Esophagus mucosa (tissue), 1 donor: ENCODE measurements at regions not wholly inside any gene's neighbourhood (a gene's known extent, or its start where the extent isn't known, plus 50 kb on each side); places are given as distances from the start of the nearest gene placed in this dataset.

ENCODE experiments used
- ATAC-seq: fragments of 200-7000 bp; cut with Tn5 transposase; one replicate; pipeline ENCODE4 v1.9.1; 2020
- donor health status: DM: yes; HTN: yes; CAD: no.

GRCh38 chr21:15151385-15152103, 86.7 kb upstream of the NRIP1 start:
- ATAC-seq, result no peak

GRCh38 chr21:15152591-15152990, 87.8 kb upstream of the NRIP1 start:
- ATAC-seq, result no peak

GRCh38 chr21:15159382-15160020, 94.7 kb upstream of the NRIP1 start:
- no peak for ATAC-seq

- no peak for ATAC-seq
These were observed 95.3 kb upstream of the NRIP1 start for GRCh38 chr21:15160136-15160535.

- no peak for ATAC-seq
These were observed 98.1 kb upstream of the NRIP1 start for GRCh38 chr21:15162921-15163320.

GRCh38 chr21:15164273-15164672, 99.5 kb upstream of the NRIP1 start:
- no peak for ATAC-seq

GRCh38 chr21:15164678-15165303, 100.0 kb upstream of the NRIP1 start:
- ATAC-seq, result peak; percentile 92

- ATAC-seq, result no peak
These were observed 105.8 kb upstream of the NRIP1 start for GRCh38 chr21:15170614-15171013.

- no peak for ATAC-seq
These were observed 106.7 kb upstream of the NRIP1 start for GRCh38 chr21:15171546-15171945.

GRCh38 chr21:15172963-15173362, 108.2 kb upstream of the NRIP1 start:
- ATAC-seq, result no peak

- no peak for ATAC-seq
These were observed 110.1 kb upstream of the NRIP1 start for GRCh38 chr21:15174923-15175322.

GRCh38 chr21:15182731-15183130, 117.9 kb upstream of the NRIP1 start:
- ATAC-seq, result no peak

GRCh38 chr21:15183813-15184257, 119.0 kb upstream of the NRIP1 start:
- ATAC-seq, result peak; percentile 69

GRCh38 chr21:15190412-15190811, 125.6 kb upstream of the NRIP1 start:
- ATAC-seq, result no peak

- no peak for ATAC-seq
These were observed 126.0 kb upstream of the NRIP1 start for GRCh38 chr21:15190837-15191236.

GRCh38 chr21:15191342-15191741, 126.5 kb upstream of the NRIP1 start:
- no peak for ATAC-seq

GRCh38 chr21:15192243-15192642, 127.4 kb upstream of the NRIP1 start:
- peak; percentile 90 for ATAC-seq

- ATAC-seq, result no peak
These were observed 129.1 kb upstream of the NRIP1 start for GRCh38 chr21:15193937-15194336.

GRCh38 chr21:15195104-15195503, 130.3 kb upstream of the NRIP1 start:
- ATAC-seq, result no peak

GRCh38 chr21:15195768-15196167, 131.0 kb upstream of the NRIP1 start:
- no peak for ATAC-seq

- ATAC-seq, result no peak
These were observed 132.9 kb upstream of the NRIP1 start for GRCh38 chr21:15197696-15198095.

- peak; percentile 70 for ATAC-seq
These were observed 134.9 kb upstream of the NRIP1 start for GRCh38 chr21:15199414-15200383.

GRCh38 chr21:15203740-15204139, 138.9 kb upstream of the NRIP1 start:
- ATAC-seq, result no peak
